Activated CD4-positive, CD25-positive, alpha-beta regulatory T cell (primary cell): ENCODE measurements at regions not wholly inside any gene's neighbourhood (a gene's known extent, or its start where the extent isn't known, plus 50 kb on each side); places are given as distances from the start of the nearest gene placed in this dataset.

ENCODE experiments used
- DNase-seq, 4 experiments: peaks; one replicate each; lab custom pipeline; 2025; lab: John Stamatoyannopoulos, UW

DNA sequence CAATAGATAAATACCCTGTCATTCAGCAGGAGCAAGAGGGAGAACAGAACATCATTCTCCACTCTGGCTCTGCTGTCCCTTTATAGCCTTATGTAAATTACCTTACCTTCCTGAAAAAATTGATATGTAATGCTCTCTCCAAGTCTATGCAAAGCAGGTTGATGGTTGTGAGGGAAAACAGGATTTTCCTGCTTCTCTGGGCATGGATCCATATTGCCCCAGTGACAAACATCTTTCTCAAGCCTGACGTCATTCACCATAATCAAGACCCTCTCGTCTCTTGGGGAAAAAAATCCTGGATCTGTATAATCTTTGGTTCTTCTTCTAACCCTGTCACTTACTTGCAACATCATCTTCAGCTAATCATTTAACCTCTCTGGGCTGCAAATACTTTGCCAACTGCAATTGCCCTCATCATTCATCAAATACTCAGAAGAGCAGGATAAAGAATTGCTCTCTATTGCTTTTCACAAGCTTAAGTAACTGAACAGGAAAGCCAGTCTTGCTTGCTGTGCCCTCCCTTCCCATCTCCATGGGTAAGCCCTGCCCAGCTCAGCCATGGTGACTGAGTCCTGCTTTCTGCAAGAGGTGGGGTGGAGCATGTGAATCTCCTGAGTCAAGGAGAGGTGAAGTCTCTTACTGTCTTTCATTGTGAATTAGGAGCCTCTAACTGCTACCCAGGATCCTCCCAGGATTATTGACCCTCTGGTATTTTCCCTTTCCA is 123.7 kb upstream of the KLF7 start:
- no peak for DNase-seq

DNA sequence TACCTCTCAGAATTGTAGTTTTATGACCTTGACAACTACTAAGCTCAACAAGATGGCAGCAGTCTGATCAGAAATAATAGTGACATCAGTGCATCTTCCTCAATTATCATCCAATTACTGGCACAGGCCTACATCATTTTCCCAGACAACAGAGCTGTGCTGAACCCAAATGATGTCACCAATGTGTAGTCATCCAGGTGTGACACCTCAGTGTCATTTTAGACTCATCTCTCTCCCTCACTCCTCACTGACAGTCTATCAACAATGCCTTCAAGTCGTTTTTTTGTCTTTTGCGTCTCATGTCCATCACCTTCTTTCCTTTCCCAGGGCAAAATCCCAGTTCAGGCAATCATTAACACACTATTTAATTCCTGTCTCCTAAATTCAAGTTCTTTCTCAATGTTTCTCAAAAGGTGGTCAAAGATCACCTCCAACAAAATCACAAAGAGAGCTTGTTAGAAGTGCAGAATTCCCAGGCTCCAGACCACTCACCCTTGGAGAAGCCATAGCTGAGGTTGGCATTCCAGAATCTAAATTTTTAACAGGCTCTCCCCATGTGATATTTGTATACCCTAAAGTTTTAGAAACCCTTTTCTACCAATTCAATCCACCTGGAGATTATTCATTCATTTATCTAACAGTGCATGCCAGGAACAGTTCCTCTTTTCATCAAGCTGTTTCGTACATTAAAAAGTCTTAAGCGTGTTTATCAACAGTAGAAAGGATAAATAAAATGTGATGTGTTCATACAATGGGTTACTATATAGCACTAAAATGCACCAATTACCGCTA is 125.3 kb upstream of the KLF7 start:
- DNase-seq: no peak

DNA sequence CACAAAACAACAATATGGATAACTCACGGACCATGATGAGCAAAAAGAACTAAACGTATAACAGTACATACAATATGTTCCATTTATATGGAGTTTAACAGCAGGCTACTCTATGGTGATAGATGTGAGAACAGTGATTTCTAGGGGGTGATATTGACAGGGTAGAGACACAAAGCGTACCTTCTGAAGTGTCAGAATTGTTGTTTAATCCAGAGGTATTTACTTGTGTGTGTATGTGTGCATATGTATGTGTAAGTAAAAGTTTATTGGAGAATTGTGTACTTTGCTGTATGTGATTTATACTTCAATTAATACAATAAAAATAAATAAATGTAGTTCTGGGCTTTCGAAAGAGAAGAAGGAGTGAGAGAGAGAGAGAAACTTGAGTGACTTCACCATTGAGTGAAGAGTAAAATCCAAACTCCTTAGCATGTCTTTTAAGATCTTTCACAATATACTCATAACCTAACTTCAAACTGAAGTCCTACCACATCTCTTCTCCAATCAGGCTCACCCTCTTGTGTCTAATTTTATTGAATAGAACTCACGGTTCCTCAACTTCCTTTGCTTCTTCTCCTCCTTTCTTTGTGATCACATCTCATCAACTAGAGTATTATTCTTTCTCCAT is 126.0 kb upstream of the KLF7 start:
- no peak for DNase-seq

DNA sequence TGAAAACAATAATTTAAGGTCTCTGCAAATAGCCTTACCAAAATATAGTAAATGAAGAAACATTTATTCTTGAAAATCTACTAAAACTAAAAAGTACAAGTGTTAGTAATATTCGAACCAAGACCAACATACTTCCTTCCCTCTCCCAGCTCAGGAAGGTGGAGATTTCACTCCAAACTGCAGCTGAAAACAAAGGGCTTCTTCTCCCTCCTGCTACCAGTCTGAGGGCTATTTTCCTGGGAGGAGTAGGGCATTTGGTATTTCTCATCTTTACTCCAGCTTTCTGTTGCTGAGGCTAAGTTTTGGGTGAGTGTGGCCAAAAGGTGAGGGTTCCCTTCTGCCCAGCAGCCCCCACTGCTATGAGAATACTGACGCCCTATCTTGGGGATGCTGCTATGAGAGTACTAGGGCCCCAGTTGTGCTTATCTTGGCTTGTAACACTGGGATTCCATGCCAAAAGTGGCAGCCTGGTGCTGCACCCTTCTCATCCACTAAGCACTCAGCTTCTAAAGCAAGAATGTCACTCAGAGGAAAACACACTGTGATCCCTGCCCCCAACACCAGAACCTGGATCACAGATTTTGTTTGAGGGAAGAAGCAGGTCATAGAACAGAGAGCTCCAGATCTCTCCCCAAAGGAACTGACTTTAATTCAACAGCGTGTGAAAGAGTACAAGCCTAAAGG is 130.7 kb upstream of the KLF7 start:
- no peak for DNase-seq

DNA sequence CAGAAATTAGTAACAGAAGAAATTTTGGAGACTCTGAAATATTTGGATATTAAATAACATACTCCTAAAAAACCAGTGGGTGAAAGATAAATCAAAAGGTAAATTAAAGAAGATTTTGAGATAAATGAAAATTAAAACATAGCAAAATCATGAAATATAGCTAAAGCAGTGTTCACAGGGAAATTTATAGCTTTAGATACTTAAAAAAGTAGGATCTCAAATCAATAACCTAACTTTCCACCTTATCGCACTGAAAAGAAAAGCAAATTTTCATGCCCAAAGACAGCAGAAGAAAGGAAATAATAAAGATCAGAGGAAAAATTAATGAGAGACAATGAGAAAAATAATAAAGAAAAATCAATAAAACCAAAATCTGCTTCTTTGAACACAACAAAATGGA is 135.1 kb upstream of the KLF7 start:
- no peak for DNase-seq

DNA sequence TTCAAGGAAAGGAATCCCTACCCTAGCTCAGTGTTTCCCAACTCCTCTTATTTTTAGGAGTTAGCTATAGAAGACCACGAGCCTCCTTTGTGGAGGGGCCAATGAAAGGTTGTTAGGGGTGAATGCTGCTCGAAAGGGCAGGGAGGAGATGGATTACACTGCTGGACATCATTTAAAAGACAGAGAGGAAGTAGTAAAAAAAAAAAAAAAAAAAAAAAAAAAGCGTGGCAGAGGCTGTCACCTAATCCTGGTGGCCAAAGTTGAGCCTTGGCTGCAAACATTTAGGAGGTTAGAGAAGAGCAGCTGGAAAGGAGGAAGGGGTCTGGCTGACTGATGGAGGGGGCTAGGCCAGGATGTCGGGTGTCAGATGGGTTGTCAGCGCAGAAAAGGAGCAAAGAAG is 139.0 kb upstream of the KLF7 start:
- no peak for DNase-seq

DNA sequence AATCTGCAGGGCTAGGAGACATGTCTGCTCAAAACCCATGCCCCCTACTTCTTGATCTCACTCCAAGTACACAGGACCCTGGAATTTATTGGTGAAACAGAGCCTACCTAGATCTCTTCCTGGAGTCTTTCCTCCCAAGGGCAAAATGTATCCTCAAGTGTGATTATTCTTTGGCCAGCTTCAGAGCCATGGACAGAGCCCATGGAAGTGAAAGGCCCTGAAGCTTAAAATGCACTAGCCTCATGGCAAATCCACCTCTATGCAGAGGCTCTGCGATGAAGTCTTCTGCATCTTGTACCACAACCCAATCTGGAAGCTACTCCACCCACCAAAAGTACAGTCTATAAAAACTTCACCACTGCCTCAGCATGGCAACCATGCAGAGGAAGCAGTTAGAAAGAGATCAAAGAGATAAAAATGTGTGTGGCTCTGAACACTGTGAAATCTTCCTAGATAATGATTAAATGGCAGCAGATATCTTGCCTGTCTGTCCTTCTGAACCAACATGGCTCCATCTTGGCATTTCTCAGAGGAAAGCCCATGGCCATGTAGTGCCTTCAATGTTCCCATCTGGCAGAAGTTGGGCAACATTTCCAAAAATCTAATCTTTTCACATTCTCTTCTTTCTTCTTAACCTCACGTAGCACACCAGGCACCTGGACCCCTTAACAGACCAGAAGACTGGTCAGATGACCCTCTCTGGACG is 142.9 kb upstream of the KLF7 start:
- DNase-seq: no peak

DNA sequence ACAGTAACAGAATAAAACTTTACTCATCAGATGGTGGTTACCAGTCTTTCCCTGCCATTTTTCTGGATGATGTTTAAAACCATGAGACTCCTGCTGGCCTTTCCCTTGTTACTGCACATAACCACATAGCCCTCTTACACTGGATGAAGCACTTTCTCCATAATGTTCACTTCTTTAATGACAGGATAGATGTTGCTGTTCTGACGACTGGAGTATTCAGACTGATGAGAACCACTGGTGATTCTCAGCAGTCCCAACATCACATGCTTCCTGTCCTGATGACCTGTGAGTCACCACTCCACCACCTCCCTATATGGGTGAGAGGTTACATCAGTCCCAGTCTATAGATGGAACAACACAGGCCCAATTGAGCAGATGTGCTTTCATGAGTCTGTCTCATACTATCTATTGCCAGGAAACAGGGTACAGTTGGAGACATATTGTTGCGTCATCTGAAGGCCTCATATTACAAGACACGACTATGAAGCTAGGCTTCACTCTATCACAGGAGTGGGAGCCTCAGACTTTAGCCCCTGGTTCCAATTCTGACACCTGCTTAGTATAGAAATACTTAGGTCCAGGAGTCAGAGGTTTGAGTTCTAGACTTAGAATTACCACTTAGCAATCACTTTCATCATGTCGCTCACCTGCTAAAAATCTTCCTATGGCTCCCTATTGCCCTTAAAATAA is 145.7 kb upstream of the KLF7 start:
- DNase-seq: peak in 1 of 4 experiments; percentile 1

DNA sequence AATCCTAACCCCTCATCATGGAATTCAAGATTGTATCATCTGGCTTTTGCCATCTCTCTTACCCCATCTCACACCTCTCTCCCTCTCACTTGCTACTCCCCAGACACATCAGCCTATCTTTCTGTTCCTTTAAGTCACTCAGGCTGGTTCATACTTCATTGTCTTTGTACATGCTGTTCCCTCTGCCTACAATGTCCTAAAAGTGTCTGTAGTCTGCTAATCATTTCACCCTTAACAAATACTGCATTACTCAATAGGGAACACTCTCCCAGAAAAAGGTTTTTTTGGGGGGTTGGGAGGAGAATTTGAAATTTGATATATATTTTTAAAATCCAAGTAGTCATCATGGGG is 146.2 kb upstream of the KLF7 start:
- DNase-seq: no peak

DNA sequence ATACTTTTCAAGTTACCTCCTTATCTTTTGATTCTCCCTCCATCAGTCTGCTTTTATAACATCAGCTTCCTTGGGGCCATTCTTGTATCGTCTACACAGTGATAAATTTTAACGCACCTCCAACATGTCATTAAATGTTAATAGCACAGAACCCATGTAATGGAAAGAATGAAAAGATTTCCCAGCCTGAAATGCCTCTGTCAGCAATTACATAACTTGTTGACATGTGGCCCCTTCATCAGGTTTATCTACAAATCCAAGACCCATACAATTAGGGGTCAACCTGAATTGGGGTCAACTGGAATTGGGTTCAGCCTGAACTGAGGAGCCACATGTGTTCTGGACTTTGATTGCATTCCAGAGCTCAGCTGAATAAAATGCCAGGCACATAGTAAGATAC is 148.2 kb upstream of the KLF7 start:
- DNase-seq: no peak

DNA sequence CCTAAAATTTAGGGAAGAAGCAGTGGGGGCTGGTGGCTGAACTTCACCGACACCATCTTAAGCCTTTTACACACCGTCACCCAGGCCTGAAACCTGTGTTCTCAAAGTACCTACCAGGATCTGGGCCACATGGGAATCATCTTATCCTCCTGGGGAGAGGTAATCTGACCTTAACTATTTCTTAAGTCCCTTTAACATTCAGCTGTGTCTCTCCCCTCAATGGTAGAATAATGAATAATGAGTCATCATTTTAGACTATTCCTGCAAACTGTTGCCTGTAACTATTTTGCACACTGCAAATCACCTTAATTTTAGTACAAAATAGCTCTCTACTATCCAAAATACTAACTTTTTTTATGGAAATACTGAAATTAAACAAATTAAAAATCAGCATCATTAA is 149.4 kb upstream of the KLF7 start:
- no peak for DNase-seq

DNA sequence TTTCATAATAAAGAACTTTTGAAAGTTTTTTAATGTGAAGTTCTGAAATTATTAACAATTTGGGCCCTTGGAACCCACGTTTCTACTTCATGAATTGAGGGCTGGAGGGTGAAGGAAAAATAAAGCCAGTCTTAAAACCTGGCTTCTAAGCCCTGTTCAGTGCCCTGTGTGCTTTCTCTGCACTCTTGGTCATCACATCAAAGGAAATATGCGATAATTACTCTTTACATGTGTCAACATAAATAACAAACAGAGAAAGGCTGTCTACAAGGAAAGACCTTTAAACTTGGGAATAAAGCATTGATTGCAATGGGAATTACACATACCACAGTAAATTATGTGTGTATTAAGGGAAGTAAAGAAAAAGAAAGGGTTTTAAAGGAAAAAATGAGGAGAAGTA is 150.7 kb upstream of the KLF7 start:
- DNase-seq: no peak

DNA sequence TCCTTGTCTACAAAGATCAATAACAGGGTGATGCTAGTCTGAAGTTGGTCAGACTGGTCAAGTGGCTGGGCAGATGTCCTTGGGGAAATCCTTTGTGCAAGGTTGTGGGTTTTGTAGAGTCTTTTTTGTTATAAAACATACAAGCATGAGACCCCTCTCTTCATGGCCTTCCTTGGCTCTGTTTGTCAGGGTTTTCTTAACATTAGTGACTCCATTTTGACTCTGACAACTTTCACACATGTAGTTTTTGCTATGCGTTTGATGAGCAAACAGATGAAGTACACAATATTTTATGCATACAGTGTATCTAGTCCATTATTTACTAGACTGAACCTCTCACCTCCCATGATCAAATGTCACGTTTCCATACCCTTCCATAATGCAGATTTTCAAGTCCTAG is 151.2 kb upstream of the KLF7 start:
- DNase-seq: no peak

DNA sequence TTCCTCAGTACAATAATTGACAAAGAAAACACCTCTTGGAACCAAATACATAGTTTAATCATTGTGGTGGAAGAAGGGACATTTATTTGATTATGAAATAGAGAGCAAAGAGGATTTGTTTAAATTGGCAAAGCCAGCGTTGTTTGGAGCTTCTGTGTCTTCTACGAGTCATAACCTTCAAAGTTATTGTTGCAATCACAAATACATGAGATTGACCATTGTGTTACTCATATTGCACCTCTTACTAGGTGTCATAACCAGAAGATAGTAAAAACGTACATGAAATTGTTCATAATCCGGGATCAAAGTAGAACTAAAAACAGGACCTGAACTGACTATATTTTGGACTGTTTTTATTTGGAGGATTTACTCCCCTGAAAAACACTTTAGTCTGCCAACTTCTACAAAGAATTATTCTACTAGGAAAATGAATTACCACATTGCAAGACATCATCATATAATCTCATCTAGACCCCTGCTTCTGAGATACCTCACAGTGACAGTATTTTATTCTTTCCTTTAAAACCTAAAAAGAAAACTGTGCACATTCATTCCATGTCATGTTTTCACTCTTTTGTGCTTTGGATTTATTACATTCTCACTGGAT is 151.7 kb upstream of the KLF7 start:
- no peak for DNase-seq

DNA sequence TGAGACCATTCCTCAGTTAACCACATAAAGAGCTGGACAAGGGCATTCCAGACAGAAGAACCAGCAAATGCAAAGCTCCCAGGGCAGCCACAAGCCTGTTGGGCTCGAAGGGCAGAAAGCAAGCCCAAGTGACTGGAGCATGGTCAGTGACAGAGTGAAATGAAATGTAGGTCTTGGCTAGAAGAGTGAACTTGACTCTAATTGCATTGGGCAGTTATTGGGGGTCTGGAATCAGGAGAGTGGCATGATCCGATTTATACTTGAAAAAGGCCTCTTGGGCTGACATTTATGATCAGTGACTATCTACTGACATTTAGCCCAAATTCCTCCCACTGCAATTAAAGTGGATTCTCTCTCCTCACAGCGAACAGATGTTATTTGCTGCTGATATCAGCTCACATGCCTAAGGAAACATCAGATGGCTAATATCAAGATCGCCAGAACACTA is 152.5 kb upstream of the KLF7 start:
- DNase-seq: no peak

DNA sequence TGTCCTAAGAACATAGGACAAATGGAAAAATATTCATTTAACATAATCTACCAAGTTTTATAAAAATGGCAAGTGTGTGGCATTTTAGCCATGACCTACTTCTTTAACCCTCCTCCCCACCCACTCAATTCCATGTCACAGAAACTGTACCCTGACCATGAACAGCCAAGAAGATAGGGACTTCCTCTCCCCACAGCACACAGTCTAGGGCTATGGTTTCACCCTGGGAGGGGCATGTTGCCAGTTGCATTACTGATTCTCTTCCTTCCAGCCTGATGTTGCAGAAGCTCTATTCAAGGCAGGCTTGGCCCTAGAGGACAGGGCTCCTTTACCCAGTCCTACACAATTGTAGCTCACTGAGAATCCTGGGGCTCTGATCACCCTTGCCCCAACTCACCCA is 153.6 kb upstream of the KLF7 start:
- no peak for DNase-seq

DNA sequence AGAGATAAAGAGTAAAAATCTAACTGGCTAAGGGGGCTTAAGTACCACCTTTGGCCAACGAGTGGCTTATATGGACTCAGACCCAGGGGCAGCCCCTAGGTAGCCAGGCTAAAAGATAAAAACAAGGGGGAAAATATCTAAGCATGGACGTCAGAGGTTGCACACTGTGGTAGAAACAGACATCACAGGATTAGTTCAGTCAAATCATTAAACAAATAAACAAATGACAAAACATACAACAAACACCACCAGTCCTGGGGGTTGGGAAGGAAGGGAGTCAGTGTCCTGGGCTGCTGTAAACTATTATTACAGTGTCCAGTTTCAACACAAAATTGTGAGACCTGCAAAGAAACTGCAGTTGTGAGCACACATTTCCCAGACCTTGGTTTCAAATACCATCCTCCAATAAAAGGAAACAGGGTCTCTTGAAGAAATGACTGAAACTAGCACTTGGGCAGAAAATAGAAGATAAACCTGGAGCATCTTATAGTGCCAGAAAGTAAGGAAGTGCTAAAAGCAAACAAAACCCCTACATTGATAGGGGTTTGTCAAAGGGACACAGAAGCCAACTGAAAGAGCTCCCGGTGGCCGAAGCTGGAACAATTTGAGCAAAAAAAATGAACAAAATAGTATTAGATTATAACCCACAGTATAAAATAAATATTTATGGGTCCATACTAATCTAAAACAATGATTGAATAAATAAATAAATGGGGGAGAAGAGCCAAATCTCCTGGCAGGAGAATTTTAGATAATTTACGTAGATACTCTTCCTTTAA is 154.8 kb upstream of the KLF7 start:
- DNase-seq: no peak

DNA sequence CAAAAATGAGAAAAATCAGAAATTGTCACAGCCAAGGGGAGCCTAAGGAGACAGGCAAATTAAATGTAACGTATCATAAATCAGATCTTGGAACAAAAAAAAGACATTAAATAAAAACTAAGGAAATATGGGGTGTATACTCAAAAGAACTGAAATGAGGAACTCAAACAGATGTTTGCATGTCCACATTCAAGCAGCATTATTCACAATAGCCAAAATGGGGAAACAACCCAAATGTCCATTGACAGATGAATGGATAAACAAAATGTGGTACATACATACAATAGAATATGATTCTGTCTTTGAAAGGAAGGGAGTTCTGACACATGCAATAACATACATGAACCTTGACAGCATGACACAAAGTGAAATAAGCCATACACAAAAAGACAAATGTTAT is 155.8 kb upstream of the KLF7 start:
- no peak for DNase-seq

DNA sequence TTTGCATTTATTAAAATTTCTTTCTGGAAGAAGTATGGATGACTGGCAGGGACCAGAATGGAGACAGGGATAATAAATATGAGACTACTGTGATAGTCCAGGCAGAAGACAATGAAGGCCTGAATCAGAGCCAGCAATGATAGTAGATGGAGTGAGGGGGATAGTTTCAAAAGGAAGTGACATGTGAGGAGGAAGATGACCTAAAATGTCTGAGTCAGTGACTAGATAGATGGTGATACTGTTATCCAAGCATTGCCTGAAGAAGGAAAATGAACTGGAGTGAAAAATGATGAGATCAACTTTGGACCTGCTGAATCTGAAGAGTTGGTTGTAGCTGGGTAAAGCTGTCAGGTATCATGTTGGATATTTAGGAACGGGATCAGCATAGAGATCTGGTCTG is 158.3 kb upstream of the KLF7 start:
- no peak for DNase-seq

DNA sequence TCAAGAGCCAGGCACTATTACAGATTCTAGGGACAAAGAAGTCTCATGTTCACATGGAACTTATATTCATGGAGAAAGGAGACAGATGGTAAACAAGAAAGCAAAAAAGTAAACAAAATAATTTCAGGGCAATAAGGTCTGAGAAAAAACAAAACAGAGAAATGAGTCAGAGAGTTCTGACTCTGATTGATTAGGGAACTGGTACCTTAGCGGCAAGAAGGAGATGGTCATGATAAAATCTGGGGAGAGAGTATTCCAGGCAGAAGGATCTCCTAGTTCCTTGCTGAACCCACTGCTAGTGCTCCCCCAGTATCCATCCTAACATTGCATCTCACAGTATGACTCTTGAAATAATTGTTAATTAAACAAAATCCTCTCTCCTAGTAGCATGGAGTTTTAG is 161.8 kb upstream of the KLF7 start:
- no peak for DNase-seq
